Embryonic facial prominence (tissue), 1 donor: ENCODE measurements at regions not wholly inside any gene's neighbourhood (a gene's known extent, or its start where the extent isn't known, plus 50 kb on each side); places are given as distances from the start of the nearest gene placed in this dataset.

Experiments used
- DNase-seq: peaks from one replicate; pipeline ENCODE4 v3.0.0-alpha.2; 2016; ENCODE audit errors: extremely low spot score

DNA sequence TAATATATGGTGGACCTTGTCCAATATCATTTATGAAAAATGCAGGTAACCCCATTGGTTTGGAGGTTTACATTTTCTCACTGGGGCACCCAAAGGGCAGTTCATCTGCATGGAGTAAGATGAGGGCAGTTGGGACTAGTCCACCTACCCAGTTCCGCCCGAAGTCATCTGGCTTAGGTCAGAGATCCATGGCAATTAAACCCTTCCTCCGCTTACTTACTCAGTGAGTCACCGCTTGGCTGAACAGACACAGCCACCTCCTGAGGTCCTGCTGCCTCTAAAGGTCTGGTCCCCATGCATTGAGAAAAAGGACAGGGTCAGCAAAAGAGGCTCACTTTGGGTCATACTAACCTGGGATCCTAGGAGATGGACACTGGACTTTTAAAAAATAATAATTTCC, 102.9 kb upstream of the PRL start:
- no peak for DNase-seq

DNA sequence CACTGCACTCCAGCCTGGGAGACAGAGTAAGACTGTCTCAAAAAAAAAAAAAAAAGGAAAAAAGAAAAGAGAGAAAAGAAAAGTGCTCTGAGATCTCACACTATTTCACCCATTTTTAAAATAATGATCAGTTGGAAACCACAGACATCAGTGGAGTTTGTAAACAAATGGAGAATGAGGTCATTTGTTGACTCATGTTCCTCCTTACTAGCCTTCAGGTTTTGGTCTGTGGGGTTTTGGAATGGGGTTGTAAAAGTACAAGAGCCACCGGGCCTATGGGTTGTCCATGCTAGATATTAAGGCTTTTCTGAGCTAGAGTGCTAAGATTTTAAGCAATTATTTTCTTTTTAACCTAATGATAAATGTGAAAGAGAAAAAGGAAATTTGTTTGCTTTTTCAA, 104.4 kb upstream of the PRL start:
- DNase-seq = no peak

DNA sequence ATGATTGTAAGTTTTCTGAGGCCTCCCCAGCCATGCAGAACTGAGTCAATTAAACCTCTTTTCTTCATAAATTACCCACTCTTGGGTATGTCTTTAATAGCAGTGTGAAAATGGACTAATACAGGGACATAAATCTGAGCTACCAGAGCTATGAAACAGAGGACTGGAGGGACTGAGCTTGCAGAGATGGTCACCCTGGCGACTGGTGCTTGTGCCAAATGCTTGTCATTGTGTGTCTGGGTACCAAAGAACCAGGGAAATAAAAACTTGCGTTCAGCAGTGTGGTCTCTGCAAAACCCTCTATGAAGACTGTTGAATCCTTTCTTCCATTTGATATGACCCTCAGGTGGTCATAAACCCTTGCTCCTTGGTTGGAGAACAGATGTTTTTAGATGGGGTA, 105.1 kb upstream of the PRL start:
- no peak for DNase-seq

DNA sequence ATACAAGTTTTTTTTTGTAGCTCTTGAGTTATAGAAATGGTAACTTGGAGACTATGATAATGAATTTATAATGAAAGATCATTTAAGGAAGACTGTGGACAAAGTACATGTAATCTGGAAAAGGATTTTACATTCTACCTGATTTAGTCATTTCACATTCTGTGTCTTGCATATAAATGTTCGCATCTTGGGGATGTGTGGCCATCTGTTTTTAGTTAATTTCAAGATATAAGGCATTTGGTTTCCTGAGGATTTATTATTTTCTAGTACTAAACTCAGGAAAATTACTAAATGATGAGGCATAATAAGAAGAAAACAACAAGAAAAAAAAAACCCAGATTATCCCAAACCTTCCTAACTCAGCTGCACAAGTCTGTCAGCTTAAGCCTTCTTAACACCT, 112.7 kb upstream of the PRL start:
- DNase-seq = no peak

DNA sequence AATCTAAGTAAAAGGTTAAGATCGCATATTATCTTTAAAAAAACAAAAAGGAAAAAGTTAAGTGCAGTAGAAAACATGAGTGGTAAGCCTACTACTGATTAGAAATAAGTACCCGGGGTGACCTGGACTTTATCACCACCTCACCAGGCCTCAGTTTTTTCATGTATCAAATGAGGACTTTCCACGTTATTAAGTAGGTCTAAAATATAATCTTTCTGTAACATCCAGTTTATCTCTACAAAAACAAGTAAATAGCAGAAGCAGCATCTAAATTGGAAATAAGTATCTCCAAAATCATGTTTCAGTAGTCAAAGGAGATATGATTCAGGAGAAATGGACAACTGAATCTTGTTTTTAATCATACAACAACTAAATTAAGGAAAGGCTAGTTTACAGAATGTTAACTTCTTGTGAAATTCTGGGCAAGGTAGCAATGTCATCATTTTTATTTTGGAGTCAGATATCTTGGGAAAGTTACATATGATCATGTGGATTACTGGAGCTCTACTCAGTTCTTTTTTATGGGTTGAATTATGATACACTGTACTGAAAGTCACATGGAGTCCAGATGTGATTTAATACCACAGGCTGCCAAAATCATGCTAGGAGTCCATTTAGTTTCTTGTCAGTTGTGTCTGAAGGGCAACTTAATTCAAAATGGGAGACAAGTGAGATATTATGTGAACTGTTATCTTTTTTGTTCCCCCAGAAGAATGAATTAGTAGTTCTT, 114.7 kb upstream of the PRL start:
- peak; percentile 16 for DNase-seq

DNA sequence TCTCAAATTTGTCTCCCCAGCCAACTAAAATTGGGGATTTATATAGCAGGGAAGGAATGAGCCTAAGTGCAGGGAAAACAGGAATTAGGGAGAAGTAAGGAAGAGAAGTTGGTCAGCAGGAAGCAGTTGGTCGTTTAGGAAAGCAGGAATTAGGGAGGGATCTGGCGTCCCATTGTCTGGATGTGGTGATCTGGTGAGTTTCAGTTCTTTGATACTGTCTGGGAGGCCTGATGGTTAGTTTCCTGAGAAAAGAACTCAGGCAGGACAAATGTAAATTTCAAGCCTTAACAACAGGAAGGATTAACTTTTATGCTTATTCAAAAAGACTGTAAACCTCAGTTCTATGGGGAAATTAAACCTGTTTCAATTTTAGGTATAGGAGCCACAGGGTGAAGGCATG, 116.2 kb upstream of the PRL start:
- DNase-seq = no peak

DNA sequence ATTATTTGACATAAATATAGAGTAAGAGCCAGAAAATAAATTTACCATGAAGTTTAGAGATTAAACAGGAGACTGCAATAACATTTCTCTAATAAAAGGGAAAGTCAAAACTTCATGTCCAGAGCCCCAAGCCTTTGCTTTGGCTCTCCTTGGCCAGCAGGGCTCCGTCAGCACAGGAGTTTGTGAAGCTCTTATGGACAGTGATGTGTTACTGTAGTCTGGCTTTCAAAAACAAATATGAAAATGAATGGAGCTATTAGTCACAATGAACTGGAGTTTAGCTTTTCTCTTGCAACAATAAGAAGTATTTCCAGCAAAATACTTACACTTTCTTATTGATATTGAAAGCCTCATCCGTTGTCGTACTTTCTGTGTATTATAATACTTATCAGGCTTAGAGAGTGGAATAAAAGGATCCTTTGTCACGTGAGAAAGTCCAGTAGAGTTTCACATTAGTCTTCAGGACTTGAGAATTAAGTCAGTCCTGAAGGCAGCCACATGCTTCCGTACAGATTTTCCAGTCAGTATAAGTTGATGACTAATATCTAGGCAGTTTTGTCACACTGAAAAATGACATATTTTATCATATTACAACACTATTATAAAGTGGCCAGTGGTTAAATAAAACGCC, 117.0 kb upstream of the PRL start:
- no peak for DNase-seq

DNA sequence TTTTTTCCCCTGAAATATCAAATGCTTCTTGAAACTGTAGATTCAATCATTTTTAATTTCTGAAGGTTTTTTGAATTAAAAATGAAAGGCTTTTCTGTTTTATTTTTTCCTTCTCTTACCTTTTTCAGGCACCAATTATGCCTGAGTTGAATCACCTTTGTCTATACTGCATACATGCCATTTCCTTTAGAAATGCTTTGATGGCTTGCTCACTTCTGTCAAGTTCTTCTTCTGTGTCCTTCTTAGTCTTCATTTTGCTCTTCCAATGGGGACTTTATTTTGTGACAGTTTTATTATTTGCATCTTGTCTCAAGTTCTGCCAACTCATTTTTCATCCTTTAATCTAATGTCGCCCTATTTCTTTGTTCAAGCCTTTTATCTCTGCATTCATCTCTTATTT, 121.9 kb upstream of the PRL start:
- DNase-seq = no peak

DNA sequence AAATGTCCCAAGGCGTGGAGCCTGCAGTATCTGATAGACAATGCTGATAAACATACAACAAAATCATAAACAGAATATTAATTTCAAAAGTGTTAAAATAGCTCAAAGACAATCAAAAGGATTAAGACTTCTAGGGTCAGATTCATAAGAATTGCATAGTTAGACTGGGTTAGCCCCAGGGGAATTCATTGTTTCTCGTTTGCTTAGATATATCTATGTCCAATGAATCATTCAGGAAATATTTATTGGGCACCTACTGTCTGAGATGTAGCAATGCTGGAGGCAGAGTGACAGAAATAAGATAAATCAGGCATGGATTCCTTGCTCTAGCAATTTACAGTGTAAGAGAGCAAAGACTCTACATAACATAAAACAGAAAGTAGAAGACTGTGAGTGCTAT, 124.4 kb upstream of the PRL start:
- no peak for DNase-seq

DNA sequence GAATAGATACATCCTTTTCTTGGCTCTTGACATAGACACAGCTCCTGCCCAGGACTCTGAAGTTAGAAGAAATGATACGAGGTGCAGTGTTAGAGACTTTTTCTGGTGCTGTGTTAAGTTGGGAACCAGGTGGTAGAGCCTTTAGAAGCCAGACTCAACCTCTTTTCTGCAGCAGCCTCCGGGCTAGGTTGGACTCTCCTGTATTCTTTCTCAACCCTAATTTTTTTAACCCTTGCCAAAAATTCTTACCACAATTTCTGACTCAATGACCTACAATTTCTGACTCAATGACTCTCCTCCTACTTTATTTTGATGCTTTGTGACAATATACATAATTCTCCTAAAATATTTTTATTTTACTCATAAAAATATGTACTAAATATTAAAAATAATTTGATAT, 127.4 kb upstream of the PRL start:
- no peak for DNase-seq

DNA sequence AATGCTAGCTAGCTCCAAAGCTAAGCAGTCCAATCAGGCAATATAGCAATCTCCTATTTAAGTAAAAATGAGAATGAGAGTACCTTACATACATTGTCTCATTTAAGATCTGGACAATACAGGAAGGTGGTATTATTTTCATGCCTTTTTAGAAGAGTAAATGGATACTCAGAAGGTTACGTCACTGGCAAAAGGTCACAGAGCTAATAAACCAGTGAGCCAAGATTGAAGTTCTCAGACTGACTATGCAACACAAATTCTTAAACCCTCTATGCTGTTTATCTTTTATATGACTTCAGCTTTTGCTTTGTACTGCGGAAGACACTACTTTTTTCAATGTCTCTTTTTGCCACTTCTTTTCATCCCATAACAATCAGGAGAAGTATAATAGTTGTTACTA, 135.2 kb upstream of the PRL start:
- no peak for DNase-seq

DNA sequence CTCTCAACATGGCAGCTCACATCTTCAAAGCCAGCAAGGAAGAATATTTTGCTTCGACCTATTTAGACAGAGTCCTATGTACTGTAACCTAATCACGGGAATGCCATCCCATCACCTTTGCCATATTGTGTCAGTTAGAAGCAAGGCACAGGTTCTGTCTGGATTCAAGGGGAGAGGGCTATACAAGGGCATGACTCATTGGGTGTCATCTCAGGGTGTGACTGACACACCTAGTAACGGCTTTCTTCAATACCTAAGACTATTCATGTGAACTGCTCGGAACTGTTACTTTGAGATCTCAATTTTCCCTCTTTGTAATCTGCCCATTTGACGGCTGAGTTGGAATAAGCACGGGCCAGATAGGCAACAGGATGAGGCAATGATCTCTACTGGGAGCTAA, 135.6 kb upstream of the HDGFL1 start:
- DNase-seq = no peak

DNA sequence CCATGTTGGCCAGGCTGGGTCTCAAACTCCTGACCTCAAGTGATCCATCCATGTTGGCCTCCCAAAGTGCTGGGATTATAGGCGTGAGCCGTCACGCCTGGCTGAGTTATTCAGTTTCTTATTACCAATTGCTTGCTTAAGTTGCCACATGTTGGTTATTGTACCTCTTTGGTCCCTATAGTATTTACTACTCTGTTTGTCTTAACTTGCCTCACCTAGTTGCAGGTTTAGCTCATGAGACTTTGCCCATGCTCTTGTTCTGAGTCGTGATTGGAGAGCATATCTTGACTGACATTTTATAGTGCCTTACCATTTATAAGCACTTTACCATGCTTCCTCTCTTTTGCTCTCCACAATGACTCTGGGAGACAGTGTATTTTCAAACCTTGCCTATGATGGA, 134.2 kb upstream of the HDGFL1 start:
- no peak for DNase-seq

DNA sequence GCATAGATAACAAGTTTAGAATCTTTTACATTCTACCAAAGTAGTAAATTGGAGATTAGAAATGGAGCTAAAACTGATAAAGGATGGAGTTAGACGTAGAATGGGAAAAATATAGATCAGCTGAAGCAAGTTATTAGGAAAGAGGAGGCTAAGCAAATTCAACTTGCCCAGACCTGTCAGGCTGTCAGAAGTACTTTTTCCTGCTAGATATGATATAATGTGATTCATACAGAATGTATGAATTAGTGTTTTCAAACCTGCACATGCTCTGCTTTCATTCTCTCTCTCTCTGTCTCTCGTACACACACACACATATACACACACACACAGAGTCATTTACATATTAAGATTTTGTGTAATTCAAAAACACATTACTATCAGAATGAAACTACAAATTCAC, 133.2 kb upstream of the HDGFL1 start:
- DNase-seq = no peak

DNA sequence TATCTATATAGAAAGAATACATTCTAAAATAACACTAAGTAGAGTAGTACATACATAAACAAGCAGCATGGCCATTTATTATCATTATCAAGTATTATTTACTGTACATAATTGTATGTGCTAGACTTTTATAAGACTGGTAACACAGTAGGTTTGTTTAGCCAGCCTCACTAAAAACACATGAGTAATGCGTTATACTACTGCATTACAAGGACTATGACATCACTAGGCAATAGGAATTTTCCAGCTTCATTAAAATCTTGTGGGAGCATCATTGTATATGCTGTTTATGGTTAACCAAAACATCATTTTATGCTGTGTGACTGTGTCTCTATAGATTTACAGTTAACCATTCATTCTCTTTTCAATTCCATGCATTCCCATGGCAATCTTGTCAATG, 131.7 kb upstream of the HDGFL1 start:
- DNase-seq = no peak

DNA sequence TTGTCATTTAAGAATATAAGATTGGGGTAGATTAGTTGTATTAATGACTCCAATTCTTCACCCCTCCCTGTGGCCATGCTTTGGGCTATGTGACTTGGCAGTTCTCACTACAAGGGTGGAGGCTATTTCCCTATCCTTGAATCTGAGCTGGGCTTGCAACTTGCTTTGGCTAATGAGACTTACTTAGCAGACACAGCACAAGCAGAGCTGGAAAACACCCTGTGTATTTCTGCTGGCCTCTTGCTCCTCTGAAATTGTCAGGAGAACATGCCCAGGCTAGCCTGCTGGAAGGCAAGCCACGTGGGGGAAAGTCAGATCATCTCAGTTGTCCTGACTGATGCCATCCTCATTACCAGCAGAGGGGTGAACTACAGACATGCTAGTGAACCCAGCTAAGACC, 126.5 kb upstream of the HDGFL1 start:
- DNase-seq = no peak

DNA sequence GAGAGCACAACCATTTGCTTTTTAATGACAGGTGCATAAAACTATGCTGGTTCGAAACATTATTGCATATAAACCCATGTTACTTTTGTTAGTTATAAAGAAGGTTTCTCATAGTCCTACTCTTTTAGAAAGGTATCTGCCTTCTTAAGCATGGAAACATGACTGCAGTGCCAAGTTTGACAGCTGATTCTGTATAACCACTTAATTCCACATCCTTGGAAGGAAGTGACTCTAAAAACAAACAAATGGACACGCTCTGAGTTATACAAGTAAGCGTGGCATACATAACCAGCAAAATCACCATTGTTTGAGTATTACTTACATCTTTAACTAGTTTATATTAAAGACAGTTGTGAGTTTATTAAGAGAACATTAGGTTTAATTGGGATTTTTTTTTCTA, 125.0 kb upstream of the HDGFL1 start:
- DNase-seq = no peak

DNA sequence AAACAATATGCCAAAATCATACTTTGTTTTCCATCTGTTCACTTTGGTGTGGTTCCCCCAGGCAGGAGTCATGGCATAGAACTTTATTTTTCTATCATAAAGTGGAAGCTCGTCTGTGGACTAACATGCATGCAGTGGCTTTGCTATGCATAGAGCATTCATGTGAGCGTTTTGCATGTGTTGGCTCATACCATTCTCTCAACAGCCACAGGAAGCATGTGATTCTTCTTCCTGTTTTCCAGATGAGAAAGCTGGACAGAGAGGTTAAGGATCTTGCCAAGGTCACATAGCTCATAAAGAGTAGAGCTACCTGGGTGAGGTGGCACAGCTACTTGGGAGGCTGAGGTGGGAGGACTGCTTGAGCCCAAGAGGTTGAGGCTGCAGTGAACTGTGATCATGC, 123.4 kb upstream of the HDGFL1 start:
- no peak for DNase-seq

DNA sequence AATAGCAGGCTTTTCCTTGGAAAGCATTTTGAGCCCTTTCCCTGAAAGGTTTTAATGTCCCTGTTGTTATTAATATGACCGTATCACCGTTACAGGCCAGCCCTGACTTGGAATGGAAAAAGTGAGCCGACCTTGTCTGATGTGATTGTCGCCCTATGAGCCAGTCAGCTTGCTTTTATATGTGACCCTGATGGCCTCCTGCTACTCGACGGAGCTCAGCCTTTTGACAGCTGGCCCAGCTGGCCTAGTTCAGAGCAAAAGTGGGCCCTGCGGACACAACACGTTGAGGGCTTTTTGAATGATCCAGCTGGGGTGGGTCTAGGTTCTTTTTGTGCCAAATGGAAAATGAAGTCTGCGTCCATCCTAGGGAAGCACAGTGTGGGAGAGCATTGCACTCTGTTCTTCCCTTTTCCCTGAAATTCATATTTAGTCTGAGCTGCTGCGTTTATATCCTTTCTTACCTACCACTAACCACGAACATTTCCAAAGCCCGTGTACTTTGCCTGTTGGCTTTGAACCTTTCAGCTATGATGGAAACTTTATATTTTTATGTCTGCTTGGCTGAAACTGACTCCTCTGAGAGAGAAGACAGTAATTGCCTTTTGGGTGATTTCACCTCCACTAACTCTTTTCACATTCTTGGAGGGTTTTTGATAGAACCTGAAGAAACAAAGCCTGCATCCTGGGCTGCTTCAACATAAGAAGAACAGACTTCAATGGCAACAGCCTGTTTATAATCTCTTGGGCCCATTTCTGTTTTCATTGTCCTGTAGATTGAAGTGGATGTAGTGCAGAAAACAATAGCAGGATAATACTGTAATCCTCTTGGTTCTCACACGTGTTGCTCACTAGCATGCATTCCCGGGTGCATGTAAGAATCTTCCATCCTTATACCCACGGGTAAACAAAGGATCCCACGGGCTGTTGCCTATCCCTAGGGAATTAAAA, 121.8 kb upstream of the HDGFL1 start:
- no peak for DNase-seq

DNA sequence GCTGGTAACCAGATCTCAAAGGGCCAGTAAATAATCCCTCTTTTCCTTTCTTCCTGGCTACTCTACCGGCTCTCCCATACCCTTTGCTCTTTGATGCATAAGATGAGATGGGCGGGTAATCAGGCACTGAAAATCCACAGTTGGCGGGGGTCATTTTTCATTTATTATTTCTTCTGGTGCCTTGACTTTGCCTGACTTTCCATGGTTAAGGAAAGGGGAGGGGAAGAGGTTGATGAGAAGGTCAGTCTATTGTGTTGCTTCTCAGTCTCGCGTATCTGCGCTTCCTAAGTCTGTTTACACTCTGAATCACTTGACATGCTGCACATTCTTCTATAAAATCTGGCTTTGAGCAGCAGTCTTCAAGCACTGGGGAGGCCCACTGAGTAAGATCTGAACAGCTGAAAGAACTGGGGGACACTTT, 121.1 kb upstream of the HDGFL1 start:
- DNase-seq = no peak

DNA sequence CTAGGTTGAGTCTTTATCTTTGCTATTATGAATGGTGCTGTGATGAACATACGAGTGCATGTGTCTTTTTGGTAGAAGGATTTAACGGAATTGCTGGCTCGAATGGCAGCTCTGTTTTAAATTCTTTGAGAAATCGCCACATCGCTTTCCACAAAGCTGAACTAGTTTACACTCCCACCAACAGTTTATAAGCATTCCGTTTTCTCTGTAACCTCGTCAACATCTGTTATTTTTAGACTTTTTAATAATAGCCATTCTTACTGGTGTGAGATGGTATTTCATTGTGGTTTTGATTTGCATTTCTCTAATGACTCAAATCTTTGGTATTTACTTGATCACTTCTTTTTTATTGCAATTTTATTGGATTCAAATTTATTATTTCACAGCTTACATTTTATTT, 117.4 kb upstream of the HDGFL1 start:
- DNase-seq = no peak

DNA sequence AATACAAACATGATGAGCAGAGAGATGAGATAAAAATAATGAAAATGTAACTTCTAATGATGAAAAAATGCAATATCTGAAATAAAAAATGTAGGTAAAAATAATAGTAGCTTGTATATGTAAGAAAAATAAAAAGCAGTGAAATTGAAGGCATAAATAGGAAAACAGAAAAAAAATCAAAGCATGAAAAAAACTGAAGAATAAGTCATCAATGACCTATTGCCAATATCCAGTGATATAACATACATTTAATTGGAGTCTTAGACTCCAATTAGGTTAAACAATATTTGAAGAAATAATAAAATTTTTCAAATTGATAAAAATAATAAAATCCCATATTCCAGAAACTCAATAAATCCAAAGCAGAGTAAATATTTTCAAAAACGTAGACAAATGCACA, 114.0 kb upstream of the HDGFL1 start:
- no peak for DNase-seq

DNA sequence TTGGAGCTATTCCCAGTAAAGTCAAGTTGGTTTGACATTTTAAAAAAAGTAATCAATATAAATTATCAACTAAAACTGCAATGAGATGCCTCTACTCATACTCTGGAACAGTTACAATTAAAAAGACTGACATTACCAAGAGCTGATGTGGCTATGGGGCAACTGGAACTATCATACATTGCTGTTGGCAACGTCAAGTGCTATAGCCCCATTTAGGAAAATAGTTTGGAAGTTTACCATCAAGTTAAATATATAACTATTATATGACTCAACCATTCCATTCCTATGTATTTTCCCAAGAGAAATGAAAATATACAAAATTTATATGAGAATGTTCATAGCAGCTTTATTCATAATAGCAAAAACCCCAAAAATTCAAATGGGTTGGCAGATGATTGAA, 111.4 kb upstream of the HDGFL1 start:
- DNase-seq = no peak
